ENCODE measurements at regions not wholly inside any gene's neighbourhood (a gene's known extent, or its start where the extent isn't known, plus 50 kb on each side); places are given as distances from the start of the nearest gene placed in this dataset.
"Not testable (repeated sequence)": the region's sequence is repeated elsewhere in the genome, so short reads cannot be mapped to it uniquely, and the experiment has no call there.

DNA sequence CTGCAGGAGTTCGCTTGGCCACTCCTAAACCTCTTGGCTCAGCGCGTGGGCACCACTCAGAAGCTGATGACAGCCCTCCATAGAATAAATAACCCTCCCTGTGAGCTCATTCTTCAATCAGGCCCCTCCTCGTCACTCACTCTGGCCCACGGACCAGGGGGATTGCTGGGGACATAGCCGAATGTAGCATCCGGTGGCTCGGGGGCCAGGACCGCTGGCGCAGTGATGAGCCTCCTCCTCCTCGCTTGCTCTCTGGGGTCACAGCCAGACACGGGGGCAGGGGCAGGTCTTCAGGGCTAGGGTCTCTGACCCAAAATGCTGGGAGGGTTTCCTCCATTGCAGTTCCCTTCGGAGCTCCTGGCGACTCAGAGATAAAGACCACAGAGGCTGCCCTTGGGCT lies 79.9 kb downstream of the TFAP2C start:
- Histone ChIP-seq H3K4me3 (no peak overlapping the region), H3K36me3 (no peaks in the 10 kb centered on the region), H3K27me3 (no peaks in the 10 kb centered on the region), H3K27ac (no peak overlapping the region), H3K4me1 (no peaks in the 10 kb centered on the region), H3K9me3 (no peaks in the 10 kb centered on the region)
- DNase-seq (no peak), ATAC-seq (no peak)
- intact Hi-C loops (cut with DNase I): no loop called here
- TF ChIP-seq, protein P1, sequence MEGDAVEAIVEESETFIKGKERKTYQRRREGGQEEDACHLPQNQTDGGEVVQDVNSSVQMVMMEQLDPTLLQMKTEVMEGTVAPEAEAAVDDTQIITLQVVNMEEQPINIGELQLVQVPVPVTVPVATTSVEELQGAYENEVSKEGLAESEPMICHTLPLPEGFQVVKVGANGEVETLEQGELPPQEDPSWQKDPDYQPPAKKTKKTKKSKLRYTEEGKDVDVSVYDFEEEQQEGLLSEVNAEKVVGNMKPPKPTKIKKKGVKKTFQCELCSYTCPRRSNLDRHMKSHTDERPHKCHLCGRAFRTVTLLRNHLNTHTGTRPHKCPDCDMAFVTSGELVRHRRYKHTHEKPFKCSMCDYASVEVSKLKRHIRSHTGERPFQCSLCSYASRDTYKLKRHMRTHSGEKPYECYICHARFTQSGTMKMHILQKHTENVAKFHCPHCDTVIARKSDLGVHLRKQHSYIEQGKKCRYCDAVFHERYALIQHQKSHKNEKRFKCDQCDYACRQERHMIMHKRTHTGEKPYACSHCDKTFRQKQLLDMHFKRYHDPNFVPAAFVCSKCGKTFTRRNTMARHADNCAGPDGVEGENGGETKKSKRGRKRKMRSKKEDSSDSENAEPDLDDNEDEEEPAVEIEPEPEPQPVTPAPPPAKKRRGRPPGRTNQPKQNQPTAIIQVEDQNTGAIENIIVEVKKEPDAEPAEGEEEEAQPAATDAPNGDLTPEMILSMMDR (IDR thresholded peaks at IDR 0.05): no peak

DNA sequence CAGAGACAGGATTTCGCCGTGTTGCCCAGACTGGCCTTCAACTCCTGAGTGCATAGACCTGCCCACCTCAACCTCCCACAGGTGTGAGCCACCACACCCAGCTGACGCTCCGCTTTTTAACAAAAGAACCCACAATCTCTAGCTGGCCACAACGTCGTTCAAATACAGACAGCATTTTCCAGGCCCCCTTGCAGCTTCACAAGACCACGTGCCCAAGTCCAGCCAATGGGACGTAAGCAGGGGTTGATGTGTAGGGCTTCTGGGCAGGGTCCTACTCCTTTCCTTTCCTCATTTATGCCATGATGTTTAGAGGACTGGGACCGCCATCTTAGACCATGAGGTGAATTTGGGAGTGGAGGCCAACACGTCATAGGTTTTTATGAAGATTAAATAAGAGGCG lies 81.0 kb downstream of the TFAP2C start:
- DNase-seq (no peak), ATAC-seq (no peak)
- no peak overlapping the region for H3K27ac ChIP-seq
- no peaks in the 10 kb centered on the region for H3K36me3 ChIP-seq
- no peak overlapping the region for H3K4me3 ChIP-seq
- H3K9me3 ChIP-seq: no peaks in the 10 kb centered on the region
- TF ChIP-seq, protein P1 (IDR thresholded peaks at IDR 0.05): no peak
- no peaks in the 10 kb centered on the region for H3K4me1 ChIP-seq
- intact Hi-C loops (cut with DNase I): no loop called here
- no peaks in the 10 kb centered on the region for H3K27me3 ChIP-seq

DNA sequence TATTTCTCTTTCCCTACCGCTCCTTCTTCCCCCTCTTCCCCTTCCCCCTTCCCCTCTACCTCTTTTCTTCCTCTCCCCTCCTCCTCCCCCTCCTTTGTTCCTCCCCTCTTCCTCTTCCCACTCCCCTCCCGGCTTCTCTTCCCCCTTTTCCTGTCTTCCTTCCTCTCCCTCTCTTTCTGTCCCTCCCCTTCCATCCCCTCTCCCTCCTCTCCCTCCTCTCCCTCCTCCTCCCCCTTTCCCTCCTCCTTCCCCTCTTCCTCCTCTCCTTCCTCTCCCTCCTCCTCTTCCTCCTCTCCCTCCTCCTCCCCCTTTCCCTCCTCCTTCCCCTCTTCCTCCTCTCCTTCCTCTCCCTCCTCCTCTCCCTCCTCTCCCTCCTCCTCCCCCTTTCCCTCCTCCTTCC lies 81.5 kb downstream of the TFAP2C start:
- H3K4me3 ChIP-seq; H3K27ac ChIP-seq; H3K36me3 ChIP-seq; ATAC-seq; H3K27me3 ChIP-seq; DNase-seq; H3K4me1 ChIP-seq; H3K9me3 ChIP-seq; intact Hi-C loops (cut with DNase I): not testable (repeated sequence)

DNA sequence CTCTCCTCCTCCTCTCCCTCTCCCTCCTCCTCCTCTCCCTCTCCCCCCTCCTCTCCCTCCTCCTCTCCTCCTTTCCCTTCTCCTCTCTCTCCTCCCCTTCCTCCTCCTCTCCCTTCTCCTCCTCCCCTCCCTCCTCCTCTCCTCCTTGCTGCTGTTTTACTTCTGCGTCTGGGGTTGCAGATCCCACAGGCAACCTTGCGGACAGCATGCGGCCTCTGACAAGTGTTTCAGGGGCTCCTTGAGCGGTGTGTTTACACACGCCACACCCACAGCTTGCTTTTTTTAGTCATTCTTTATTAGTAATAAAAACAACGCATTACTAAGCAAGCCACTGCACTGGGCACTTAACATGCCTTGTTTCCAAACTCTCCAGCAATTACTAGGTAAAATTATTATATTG lies 81.9 kb downstream of the TFAP2C start:
- Histone ChIP-seq H3K9me3 (no peaks in the 10 kb centered on the region), H3K4me3 (no peak overlapping the region), H3K27ac (no peak overlapping the region), H3K36me3 (no peaks in the 10 kb centered on the region), H3K27me3 (no peaks in the 10 kb centered on the region), H3K4me1 (no peaks in the 10 kb centered on the region)
- ATAC-seq (peak; percentile 53), DNase-seq (no peak)
- TF ChIP-seq, protein P1 (IDR thresholded peaks at IDR 0.05): no peak
- intact Hi-C loops (cut with DNase I): no loop called here

DNA sequence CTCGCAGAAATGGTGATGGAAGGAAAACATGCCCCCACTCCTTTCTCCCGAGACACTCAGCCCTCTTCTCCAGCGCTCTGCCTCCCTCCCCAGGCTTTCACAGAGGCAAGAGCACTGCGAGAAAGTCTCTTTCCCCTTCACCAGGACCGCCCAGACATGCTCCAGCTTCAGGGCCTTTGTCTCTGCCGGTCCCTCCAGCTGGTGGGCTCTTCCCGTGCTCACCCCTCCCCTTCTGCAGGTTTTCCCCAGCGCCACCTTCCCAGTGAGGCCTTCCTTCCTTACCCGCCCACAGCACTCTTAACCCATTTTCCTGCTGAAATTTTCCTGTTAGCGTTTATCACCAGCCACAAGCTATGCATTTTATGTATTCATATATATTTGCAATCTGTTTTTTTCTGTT lies 86.2 kb downstream of the TFAP2C start:
- Histone ChIP-seq H3K4me3 (no peak overlapping the region), H3K4me1 (no peaks in the 10 kb centered on the region), H3K36me3 (no peaks in the 10 kb centered on the region), H3K9me3 (no peaks in the 10 kb centered on the region), H3K27ac (no peak overlapping the region), H3K27me3 (no peaks in the 10 kb centered on the region)
- TF ChIP-seq, protein P1 (IDR thresholded peaks at IDR 0.05): no peak
- no peak for DNase-seq
- intact Hi-C loops (cut with DNase I): no loop called here
- no peak for ATAC-seq

DNA sequence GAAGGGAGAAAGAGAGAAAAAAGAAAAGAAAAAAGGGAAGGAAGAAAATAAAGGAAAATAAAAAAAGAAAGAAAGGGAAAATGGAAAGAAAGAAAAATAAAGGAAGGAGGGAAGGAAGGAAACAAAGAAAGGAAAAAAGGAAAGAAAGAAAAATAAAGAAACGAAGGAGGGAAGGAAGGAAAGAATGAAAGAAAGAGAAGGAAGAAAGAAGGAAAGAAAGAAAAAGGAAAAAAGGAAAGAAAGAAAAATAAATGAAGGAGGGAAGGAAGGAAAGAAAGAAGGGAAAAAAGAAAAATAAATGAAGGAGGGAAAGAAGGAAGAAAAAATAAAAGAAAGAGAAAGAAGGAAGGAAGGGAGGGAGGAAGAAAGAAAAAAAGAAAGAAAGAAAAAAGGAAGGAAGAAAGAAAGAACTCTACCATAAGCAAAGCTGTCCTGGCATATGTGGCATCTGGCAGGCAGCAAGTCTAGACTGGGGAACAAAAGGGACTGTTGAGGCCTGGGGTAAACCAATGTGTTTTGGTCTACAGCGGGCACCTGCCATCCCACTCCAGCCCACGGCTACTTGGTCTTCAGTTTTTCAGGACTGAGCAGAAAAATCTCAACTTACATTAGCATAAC lies 86.9 kb downstream of the TFAP2C start:
- Histone ChIP-seq H3K9me3 (no peaks in the 10 kb centered on the region), H3K36me3 (no peaks in the 10 kb centered on the region), H3K27me3 (no peaks in the 10 kb centered on the region), H3K27ac (no peak overlapping the region), H3K4me1 (no peaks in the 10 kb centered on the region), H3K4me3 (no peak overlapping the region)
- TF ChIP-seq, protein P1 (IDR thresholded peaks at IDR 0.05): no peak
- no peak for DNase-seq
- no peak for ATAC-seq
- intact Hi-C loops (cut with DNase I): no loop called here

All from upper lobe of right lung (tissue), 1 donor.